CD4-positive, alpha-beta T cell (primary cell): ENCODE measurements at regions not wholly inside any gene's neighbourhood (a gene's known extent, or its start where the extent isn't known, plus 50 kb on each side); places are given as distances from the start of the nearest gene placed in this dataset.

Experiments
- ATAC-seq: fragments of 200-7000 bp; cut with Tn5 transposase; one replicate; pipeline ENCODE4 v1.10.0; 2022; ENCODE audit warnings: mild to moderate bottlenecking; ENCODE audit not compliant: poor library complexity
- CTCF ChIA-PET: fragments of 350-600 bp; sonication (Branson Sonifier 250); formaldehyde crosslinking; loops from one replicate; lab custom pipeline; 2021; ENCODE audit warnings: antibody characterized with exemption, inconsistent platforms; lab: Charles Lee
- POLR2A ChIA-PET: fragments of 350-600 bp; sonication (Branson Sonifier 250); formaldehyde crosslinking; loops from one replicate; lab custom pipeline; 2021; ENCODE audit warnings: antibody characterized with exemption, inconsistent platforms; lab: Charles Lee
- DNase-seq, 14 experiments: peaks; one replicate each; pipeline ENCODE4 v3.0.0-alpha.2; 2013 to 2020; ENCODE audit warnings: mixed read lengths in 2 of 14
- H3K27ac ChIP-seq, 2 donors: one replicate each; pipeline versions ENCODE4 v1.5.1 to v1.7.0; 2013; ENCODE audit warnings: low read length in 2 of 2, low read depth in 1 of 2, mild to moderate bottlenecking in 1 of 2
- H3K27me3 ChIP-seq, 2 experiments: 1 replicate in 1 of 2; 2 replicates in 1 of 2; pipeline versions ENCODE4 v1.6.1 to v1.7.0; 2013; ENCODE audit warnings: low read length in 2 of 2, control low read depth in 1 of 2, mild to moderate bottlenecking in 1 of 2, moderate library complexity in 1 of 2; ENCODE audit not compliant: insufficient read depth in 2 of 2, control insufficient read depth in 1 of 2
- H3K36me3 ChIP-seq: one replicate; pipeline ENCODE4 v1.6.1; 2013; ENCODE audit warnings: low read length, control low read depth; ENCODE audit not compliant: insufficient read depth
- H3K4me1 ChIP-seq: one replicate; pipeline ENCODE4 v1.6.1; 2013; ENCODE audit warnings: low read length, control low read depth; ENCODE audit not compliant: insufficient read depth
- H3K4me3 ChIP-seq: one replicate; pipeline ENCODE4 v1.5.1; 2013; ENCODE audit warnings: mild to moderate bottlenecking, low read length, moderate library complexity
- H3K9me3 ChIP-seq, 2 experiments: 1 replicate in 1 of 2; 2 replicates in 1 of 2; pipeline versions ENCODE4 v1.6.1 to v1.7.0; 2013; ENCODE audit warnings: low read length in 2 of 2, mild to moderate bottlenecking in 2 of 2, control low read depth in 1 of 2, moderate library complexity in 1 of 2; ENCODE audit not compliant: control insufficient read depth in 1 of 2, insufficient read depth in 1 of 2
- H3K27ac Mint-ChIP-seq: one replicate; pipeline ENCODE4 v1.8.0; 2020; ENCODE audit warnings: mixed read lengths
- H3K27me3 Mint-ChIP-seq: one replicate; pipeline ENCODE4 v1.8.0; 2021; ENCODE audit warnings: mixed read lengths
- H3K36me3 Mint-ChIP-seq: one replicate; pipeline ENCODE4 v1.8.0; 2021; ENCODE audit warnings: low read depth, mixed read lengths
- H3K4me1 Mint-ChIP-seq: one replicate; pipeline ENCODE4 v1.8.0; 2021; ENCODE audit warnings: low read depth, mixed read lengths
- H3K4me3 Mint-ChIP-seq: one replicate; pipeline ENCODE4 v1.8.0; 2020; ENCODE audit warnings: mild to moderate bottlenecking, mixed read lengths
- H3K9me3 Mint-ChIP-seq: one replicate; pipeline ENCODE4 v1.8.0; 2020; ENCODE audit warnings: mixed read lengths
- intact Hi-C, 2 experiments: fragments of 100-400 bp; cut with DNase I in 1 of 2; cut with micrococcal nuclease in 1 of 2; formaldehyde crosslinking; loops; one replicate each; pipeline versions ENCODE4 v1.15.1 to v1.9.0; 2023 to 2025; cut with DNase I, micrococcal nuclease
- TF ChIP-seq, protein P1 (sequence below): fragments of 200-600 bp; IDR thresholded peaks from one replicate; pipeline ENCODE4 v1.8.0; 2022; ENCODE audit warnings: antibody characterized with exemption, mild to moderate bottlenecking

GRCh38 chr11:106468531-106468930, 391.1 kb downstream of the AASDHPPT start:
- Histone ChIP-seq H3K4me1 (no peaks in the 10 kb centered on the region), H3K9me3 (no peaks in the 10 kb centered on the region), H3K27me3 (no peaks in the 10 kb centered on the region), H3K4me3 (no peak overlapping the region), H3K27ac (no peak overlapping the region), H3K36me3 (no peaks in the 10 kb centered on the region)
- CTCF ChIA-PET = no interaction called here
- H3K36me3 Mint-ChIP-seq = no peaks in the 10 kb centered on the region
- H3K27ac Mint-ChIP-seq = no peak overlapping the region
- H3K9me3 Mint-ChIP-seq = no peaks in the 10 kb centered on the region
- H3K27me3 Mint-ChIP-seq = no peaks in the 10 kb centered on the region
- TF ChIP-seq, protein P1, sequence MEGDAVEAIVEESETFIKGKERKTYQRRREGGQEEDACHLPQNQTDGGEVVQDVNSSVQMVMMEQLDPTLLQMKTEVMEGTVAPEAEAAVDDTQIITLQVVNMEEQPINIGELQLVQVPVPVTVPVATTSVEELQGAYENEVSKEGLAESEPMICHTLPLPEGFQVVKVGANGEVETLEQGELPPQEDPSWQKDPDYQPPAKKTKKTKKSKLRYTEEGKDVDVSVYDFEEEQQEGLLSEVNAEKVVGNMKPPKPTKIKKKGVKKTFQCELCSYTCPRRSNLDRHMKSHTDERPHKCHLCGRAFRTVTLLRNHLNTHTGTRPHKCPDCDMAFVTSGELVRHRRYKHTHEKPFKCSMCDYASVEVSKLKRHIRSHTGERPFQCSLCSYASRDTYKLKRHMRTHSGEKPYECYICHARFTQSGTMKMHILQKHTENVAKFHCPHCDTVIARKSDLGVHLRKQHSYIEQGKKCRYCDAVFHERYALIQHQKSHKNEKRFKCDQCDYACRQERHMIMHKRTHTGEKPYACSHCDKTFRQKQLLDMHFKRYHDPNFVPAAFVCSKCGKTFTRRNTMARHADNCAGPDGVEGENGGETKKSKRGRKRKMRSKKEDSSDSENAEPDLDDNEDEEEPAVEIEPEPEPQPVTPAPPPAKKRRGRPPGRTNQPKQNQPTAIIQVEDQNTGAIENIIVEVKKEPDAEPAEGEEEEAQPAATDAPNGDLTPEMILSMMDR = no peak
- POLR2A ChIA-PET = no interaction called here
- intact Hi-C loops = no loop called here
- H3K4me3 Mint-ChIP-seq = no peak overlapping the region
- DNase-seq (no peak), ATAC-seq (no peak)
- no peaks in the 10 kb centered on the region for H3K4me1 Mint-ChIP-seq

DNA sequence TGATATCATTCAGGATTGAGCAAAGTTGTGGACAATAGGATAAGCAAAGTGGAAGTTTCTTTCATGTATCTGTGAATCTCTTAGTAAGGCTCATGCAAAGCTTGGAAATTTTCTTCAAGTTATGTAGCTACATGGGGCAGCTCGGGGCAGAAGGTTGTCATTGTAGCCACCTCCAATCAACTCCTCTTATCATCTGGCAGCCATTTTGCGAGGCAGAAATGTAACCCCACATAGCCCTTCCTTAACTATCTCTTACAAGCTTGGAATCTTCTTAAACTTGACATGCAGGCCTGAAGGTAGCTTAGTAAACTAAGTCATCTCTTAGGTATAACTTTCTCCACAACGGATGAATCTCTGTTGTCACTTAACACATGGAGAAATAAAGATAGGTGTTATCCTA, 392.8 kb downstream of the AASDHPPT start:
- H3K4me3 Mint-ChIP-seq = no peak overlapping the region
- POLR2A ChIA-PET = no interaction called here
- CTCF ChIA-PET = no interaction called here
- Histone ChIP-seq H3K27ac (no peak overlapping the region), H3K4me1 (no peaks in the 10 kb centered on the region), H3K27me3 (no peaks in the 10 kb centered on the region), H3K36me3 (no peaks in the 10 kb centered on the region), H3K9me3 (no peaks in the 10 kb centered on the region), H3K4me3 (no peak overlapping the region)
- no peak overlapping the region for H3K27ac Mint-ChIP-seq
- intact Hi-C loops = no loop called here
- H3K9me3 Mint-ChIP-seq = peaks cover 5% of the 10 kb centered on the region
- DNase-seq (no peak), ATAC-seq (no peak)
- H3K36me3 Mint-ChIP-seq = no peaks in the 10 kb centered on the region
- TF ChIP-seq, protein P1 = no peak
- no peaks in the 10 kb centered on the region for H3K27me3 Mint-ChIP-seq
- no peaks in the 10 kb centered on the region for H3K4me1 Mint-ChIP-seq

GRCh38 chr11:106471276-106471675, 393.8 kb downstream of the AASDHPPT start:
- no peak overlapping the region for H3K27ac ChIP-seq
- Mint-ChIP-seq H3K9me3 (peaks cover 5% of the 10 kb centered on the region), H3K27me3 (no peaks in the 10 kb centered on the region), H3K36me3 (no peaks in the 10 kb centered on the region), H3K4me1 (no peaks in the 10 kb centered on the region), H3K4me3 (no peak overlapping the region), H3K27ac (no peak overlapping the region)
- no peak for DNase-seq
- ChIA-PET POLR2A (no interaction called here), CTCF (no interaction called here)
- TF ChIP-seq, protein P1 = no peak
- H3K4me3 ChIP-seq = no peak overlapping the region
- no peak for ATAC-seq
- H3K4me1 ChIP-seq = no peaks in the 10 kb centered on the region
- no peaks in the 10 kb centered on the region for H3K27me3 ChIP-seq
- intact Hi-C loops = no loop called here
- H3K9me3 ChIP-seq = no peaks in the 10 kb centered on the region
- no peaks in the 10 kb centered on the region for H3K36me3 ChIP-seq
